Sigmoid colon (tissue), 4 donors: ENCODE measurements at regions not wholly inside any gene's neighbourhood (a gene's known extent, or its start where the extent isn't known, plus 50 kb on each side); places are given as distances from the start of the nearest gene placed in this dataset.

ENCODE experiments used
- POLR2AphosphoS5 ChIP-seq, 4 donors: sonication (generic); formaldehyde crosslinking; IDR thresholded peaks; one replicate each; pipeline ENCODE4 v1.6.1; 2017; ENCODE audit warnings: antibody characterized with exemption in 4 of 4
- TF ChIP-seq, protein P1 (sequence below), 4 experiments: fragments of 450-650 bp in 3 of 4; fragments of 200-600 bp in 1 of 4; IDR thresholded peaks; one replicate each; pipeline ENCODE4 v1.5.1; 2016 to 2019; ENCODE audit warnings: antibody characterized with exemption in 4 of 4, mild to moderate bottlenecking in 3 of 4, moderate library complexity in 2 of 4

DNA sequence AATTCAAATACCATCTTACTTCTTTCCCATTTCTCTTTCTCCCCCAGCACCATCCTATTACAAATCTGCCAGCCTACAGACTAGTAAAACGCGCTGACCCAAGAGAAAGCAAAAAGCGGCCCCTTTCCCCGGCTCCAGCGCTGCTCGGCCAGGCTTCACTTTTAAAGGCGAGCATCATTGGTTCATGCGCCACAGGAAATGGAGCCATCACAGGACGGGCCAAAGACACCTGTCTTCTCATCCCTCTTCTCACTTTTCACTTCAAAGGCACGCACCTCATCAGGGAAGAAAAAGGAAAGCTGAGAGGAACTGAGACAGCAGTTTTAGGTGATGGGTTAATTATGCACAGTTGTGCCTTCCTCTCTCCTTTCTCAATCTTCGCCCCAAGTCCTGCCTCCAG lies 664.2 kb upstream of the USP24 start:
- TF ChIP-seq POLR2AphosphoS5 (IDR thresholded peaks at IDR 0.05): no peak
- TF ChIP-seq, protein P1, sequence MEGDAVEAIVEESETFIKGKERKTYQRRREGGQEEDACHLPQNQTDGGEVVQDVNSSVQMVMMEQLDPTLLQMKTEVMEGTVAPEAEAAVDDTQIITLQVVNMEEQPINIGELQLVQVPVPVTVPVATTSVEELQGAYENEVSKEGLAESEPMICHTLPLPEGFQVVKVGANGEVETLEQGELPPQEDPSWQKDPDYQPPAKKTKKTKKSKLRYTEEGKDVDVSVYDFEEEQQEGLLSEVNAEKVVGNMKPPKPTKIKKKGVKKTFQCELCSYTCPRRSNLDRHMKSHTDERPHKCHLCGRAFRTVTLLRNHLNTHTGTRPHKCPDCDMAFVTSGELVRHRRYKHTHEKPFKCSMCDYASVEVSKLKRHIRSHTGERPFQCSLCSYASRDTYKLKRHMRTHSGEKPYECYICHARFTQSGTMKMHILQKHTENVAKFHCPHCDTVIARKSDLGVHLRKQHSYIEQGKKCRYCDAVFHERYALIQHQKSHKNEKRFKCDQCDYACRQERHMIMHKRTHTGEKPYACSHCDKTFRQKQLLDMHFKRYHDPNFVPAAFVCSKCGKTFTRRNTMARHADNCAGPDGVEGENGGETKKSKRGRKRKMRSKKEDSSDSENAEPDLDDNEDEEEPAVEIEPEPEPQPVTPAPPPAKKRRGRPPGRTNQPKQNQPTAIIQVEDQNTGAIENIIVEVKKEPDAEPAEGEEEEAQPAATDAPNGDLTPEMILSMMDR (IDR thresholded peaks at IDR 0.05): no peak
